HEK293 (cell line): ENCODE measurements at regions not wholly inside any gene's neighbourhood (a gene's known extent, or its start where the extent isn't known, plus 50 kb on each side); places are given as distances from the start of the nearest gene placed in this dataset.

Source experiments
- CTCF ChIA-PET: fragments of 350-600 bp; formaldehyde crosslinking; extraction: SDS; loops from one replicate; lab custom pipeline; 2021; ENCODE audit warnings: antibody characterized with exemption; lab: Yijun Ruan, JAX
- POLR2A ChIA-PET: fragments of 300-600 bp; formaldehyde crosslinking; extraction: SDS; loops from one replicate; lab custom pipeline; 2020; ENCODE audit warnings: antibody characterized with exemption, inconsistent platforms; lab: Yijun Ruan, JAX
- H3K27ac ChIP-seq: fragments of 200-500 bp; sonication (Bioruptor generic); 2 replicates; pipeline ENCODE4 v1.5.1; 2014; ENCODE audit warnings: low read depth, low read length, control low read depth, inconsistent platforms; ENCODE audit errors: extremely low read depth
- H3K36me3 ChIP-seq, 2 experiments: fragments of 200-500 bp in 1 of 2; sonication (Bioruptor generic) in 1 of 2; 1 replicate in 1 of 2; 2 replicates in 1 of 2; pipeline ENCODE4 v1.5.1; 2014 to 2017; ENCODE audit warnings: inconsistent platforms in 2 of 2, low read length in 2 of 2; ENCODE audit not compliant: control insufficient read depth in 2 of 2, insufficient read depth in 1 of 2
- H3K4me1 ChIP-seq: fragments of 200-500 bp; sonication (Bioruptor generic); 2 replicates; pipeline ENCODE4 v1.5.1; 2014; ENCODE audit warnings: mild to moderate bottlenecking, low read length, inconsistent platforms; ENCODE audit not compliant: control insufficient read depth, insufficient read depth
- H3K4me3 ChIP-seq: 2 replicates; pipeline ENCODE4 v1.5.1; 2011; ENCODE audit warnings: low read depth, mild to moderate bottlenecking, control low read depth, low read length, moderate library complexity
- H3K9me3 ChIP-seq: fragments of 200-500 bp; sonication (Bioruptor generic); 2 replicates; pipeline ENCODE4 v1.5.1; 2014; ENCODE audit warnings: low read depth, low read length, inconsistent platforms; ENCODE audit not compliant: control insufficient read depth, insufficient read depth
- KLF7 ChIP-seq: fragments of 450-650 bp; formaldehyde crosslinking; IDR thresholded peaks from 2 replicates; pipeline ENCODE4 v1.5.1; 2016; ENCODE audit warnings: missing biosample characterization, missing genetic modification characterization, borderline replicate concordance
- OVOL3 ChIP-seq: fragments of 450-650 bp; formaldehyde crosslinking; IDR thresholded peaks from 2 replicates; pipeline ENCODE4 v1.5.1; 2016; ENCODE audit warnings: missing biosample characterization, missing genetic modification characterization
- SCRT1 ChIP-seq: fragments of 450-650 bp; formaldehyde crosslinking; IDR thresholded peaks from 2 replicates; pipeline ENCODE4 v1.5.1; 2016; ENCODE audit warnings: missing biosample characterization, missing genetic modification characterization, borderline replicate concordance
- SP3 ChIP-seq: fragments of 450-650 bp; formaldehyde crosslinking; IDR thresholded peaks from 2 replicates; pipeline ENCODE4 v1.5.1; 2016; ENCODE audit warnings: missing biosample characterization, missing genetic modification characterization
- ZNF2 ChIP-seq: fragments of 450-650 bp; formaldehyde crosslinking; IDR thresholded peaks from 2 replicates; pipeline ENCODE4 v1.5.1; 2016; ENCODE audit warnings: missing biosample characterization, missing genetic modification characterization
- ZNF221 ChIP-seq: fragments of 450-650 bp; formaldehyde crosslinking; IDR thresholded peaks from 2 replicates; pipeline ENCODE4 v1.5.1; 2017; ENCODE audit warnings: missing biosample characterization, missing genetic modification characterization, borderline replicate concordance
- ZNF335 ChIP-seq: fragments of 450-650 bp; formaldehyde crosslinking; conservative IDR thresholded peaks from 2 replicates; pipeline ENCODE4 v1.5.1; 2016; ENCODE audit warnings: missing biosample characterization, missing genetic modification characterization
- ZNF521 ChIP-seq: fragments of 450-650 bp; formaldehyde crosslinking; IDR thresholded peaks from 2 replicates; pipeline ENCODE4 v1.5.1; 2017; ENCODE audit warnings: missing biosample characterization, mild to moderate bottlenecking, missing genetic modification characterization
- ZNF555 ChIP-seq: fragments of 450-650 bp; formaldehyde crosslinking; conservative IDR thresholded peaks from 2 replicates; pipeline ENCODE4 v1.5.1; 2017; ENCODE audit warnings: missing biosample characterization, mild to moderate bottlenecking, missing genetic modification characterization, inconsistent platforms
- ZNF600 ChIP-seq: fragments of 450-650 bp; formaldehyde crosslinking; IDR thresholded peaks from 2 replicates; pipeline ENCODE4 v1.5.1; 2016; ENCODE audit warnings: missing biosample characterization, missing genetic modification characterization
- ZNF610 ChIP-seq: fragments of 450-650 bp; formaldehyde crosslinking; IDR thresholded peaks from 2 replicates; pipeline ENCODE4 v1.5.1; 2016; ENCODE audit warnings: missing biosample characterization, missing genetic modification characterization, borderline replicate concordance
- ZNF670 ChIP-seq: fragments of 450-650 bp; formaldehyde crosslinking; IDR thresholded peaks from 2 replicates; pipeline ENCODE4 v1.5.1; 2016; ENCODE audit warnings: missing biosample characterization, missing genetic modification characterization, low read depth
- ZNF830 ChIP-seq: fragments of 450-650 bp; IDR thresholded peaks from 2 replicates; pipeline ENCODE4 v1.5.0; 2018; ENCODE audit warnings: missing biosample characterization, missing genetic modification characterization, low read depth, mild to moderate bottlenecking, moderate library complexity
- ZSCAN30 ChIP-seq: fragments of 450-650 bp; IDR thresholded peaks from 2 replicates; pipeline ENCODE4 v1.5.1; 2018; ENCODE audit warnings: missing biosample characterization, mild to moderate bottlenecking, missing genetic modification characterization, moderate library complexity
- TF ChIP-seq, protein P1 (sequence below): fragments of 450-650 bp; formaldehyde crosslinking; IDR thresholded peaks from 2 replicates; pipeline ENCODE4 v1.5.1; 2016; ENCODE audit warnings: missing biosample characterization, missing genetic modification characterization
- TF ChIP-seq, protein P2 (sequence below): fragments of 450-650 bp; formaldehyde crosslinking; IDR thresholded peaks from 2 replicates; pipeline ENCODE4 v1.5.1; 2017; ENCODE audit warnings: missing biosample characterization, missing genetic modification characterization
- TF ChIP-seq, protein P3 (sequence below): fragments of 450-650 bp; formaldehyde crosslinking; IDR thresholded peaks from 2 replicates; pipeline ENCODE4 v1.5.1; 2016; ENCODE audit warnings: missing biosample characterization, missing genetic modification characterization, borderline replicate concordance
- TF ChIP-seq, protein P4 (sequence below): fragments of 450-650 bp; formaldehyde crosslinking; conservative IDR thresholded peaks from 2 replicates; pipeline ENCODE4 v1.5.1; 2016; ENCODE audit warnings: low read depth, missing biosample characterization, missing genetic modification characterization
- TF ChIP-seq, protein P5 (sequence below): fragments of 450-650 bp; formaldehyde crosslinking; IDR thresholded peaks from 2 replicates; pipeline ENCODE4 v1.5.1; 2017; ENCODE audit warnings: missing biosample characterization, mild to moderate bottlenecking, missing genetic modification characterization, moderate library complexity

DNA sequence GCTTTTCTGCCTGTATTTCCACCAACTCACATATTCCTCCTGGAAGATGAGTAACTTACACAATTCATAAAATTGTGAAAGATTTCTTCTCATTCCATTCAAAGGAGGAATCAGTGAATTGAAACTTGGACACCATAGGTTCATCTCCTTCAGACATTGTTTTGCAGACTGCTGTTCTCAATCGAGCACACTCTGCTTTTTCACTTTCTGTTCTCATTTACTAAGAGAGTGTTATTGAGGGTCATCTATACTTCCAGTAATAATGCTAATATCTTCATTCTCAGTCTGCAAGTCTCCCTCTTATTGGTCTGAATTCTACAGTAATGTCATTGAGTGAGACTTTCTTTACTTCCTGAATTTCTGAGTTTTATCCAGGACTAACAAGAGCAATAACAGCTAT is 67.5 kb upstream of the FUT9 start:
- TF ChIP-seq ZNF670 (tag by site-specific recombination) (no peak), OVOL3 (no peak), ZNF521 (tag by site-specific recombination) (no peak), ZNF335 (no peak), ZNF830 (no peak), KLF7 (tag by site-specific recombination) (no peak), SP3 (tag by site-specific recombination) (no peak), ZNF610 (tag by site-specific recombination) (no peak), ZSCAN30 (no peak), ZNF2 (tag by site-specific recombination) (no peak), ZNF600 (no peak), SCRT1 (tag by site-specific recombination) (no peak), ZNF555 (no peak), ZNF221 (tag by site-specific recombination) (no peak)
- TF ChIP-seq, protein P1, sequence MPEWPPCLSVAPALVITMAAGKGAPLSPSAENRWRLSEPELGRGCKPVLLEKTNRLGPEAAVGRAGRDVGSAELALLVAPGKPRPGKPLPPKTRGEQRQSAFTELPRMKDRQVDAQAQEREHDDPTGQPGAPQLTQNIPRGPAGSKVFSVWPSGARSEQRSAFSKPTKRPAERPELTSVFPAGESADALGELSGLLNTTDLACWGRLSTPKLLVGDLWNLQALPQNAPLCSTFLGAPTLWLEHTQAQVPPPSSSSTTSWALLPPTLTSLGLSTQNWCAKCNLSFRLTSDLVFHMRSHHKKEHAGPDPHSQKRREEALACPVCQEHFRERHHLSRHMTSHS, result no peak
- TF ChIP-seq, protein P2, sequence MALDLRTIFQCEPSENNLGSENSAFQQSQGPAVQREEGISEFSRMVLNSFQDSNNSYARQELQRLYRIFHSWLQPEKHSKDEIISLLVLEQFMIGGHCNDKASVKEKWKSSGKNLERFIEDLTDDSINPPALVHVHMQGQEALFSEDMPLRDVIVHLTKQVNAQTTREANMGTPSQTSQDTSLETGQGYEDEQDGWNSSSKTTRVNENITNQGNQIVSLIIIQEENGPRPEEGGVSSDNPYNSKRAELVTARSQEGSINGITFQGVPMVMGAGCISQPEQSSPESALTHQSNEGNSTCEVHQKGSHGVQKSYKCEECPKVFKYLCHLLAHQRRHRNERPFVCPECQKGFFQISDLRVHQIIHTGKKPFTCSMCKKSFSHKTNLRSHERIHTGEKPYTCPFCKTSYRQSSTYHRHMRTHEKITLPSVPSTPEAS, result no peak
- TF ChIP-seq, protein P3, sequence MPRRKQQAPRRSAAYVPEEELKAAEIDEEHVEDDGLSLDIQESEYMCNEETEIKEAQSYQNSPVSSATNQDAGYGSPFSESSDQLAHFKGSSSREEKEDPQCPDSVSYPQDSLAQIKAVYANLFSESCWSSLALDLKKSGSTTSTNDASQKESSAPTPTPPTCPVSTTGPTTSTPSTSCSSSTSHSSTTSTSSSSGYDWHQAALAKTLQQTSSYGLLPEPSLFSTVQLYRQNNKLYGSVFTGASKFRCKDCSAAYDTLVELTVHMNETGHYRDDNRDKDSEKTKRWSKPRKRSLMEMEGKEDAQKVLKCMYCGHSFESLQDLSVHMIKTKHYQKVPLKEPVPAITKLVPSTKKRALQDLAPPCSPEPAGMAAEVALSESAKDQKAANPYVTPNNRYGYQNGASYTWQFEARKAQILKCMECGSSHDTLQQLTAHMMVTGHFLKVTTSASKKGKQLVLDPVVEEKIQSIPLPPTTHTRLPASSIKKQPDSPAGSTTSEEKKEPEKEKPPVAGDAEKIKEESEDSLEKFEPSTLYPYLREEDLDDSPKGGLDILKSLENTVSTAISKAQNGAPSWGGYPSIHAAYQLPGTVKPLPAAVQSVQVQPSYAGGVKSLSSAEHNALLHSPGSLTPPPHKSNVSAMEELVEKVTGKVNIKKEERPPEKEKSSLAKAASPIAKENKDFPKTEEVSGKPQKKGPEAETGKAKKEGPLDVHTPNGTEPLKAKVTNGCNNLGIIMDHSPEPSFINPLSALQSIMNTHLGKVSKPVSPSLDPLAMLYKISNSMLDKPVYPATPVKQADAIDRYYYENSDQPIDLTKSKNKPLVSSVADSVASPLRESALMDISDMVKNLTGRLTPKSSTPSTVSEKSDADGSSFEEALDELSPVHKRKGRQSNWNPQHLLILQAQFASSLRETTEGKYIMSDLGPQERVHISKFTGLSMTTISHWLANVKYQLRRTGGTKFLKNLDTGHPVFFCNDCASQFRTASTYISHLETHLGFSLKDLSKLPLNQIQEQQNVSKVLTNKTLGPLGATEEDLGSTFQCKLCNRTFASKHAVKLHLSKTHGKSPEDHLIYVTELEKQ (tag by site-specific recombination), result no peak
- TF ChIP-seq, protein P4, sequence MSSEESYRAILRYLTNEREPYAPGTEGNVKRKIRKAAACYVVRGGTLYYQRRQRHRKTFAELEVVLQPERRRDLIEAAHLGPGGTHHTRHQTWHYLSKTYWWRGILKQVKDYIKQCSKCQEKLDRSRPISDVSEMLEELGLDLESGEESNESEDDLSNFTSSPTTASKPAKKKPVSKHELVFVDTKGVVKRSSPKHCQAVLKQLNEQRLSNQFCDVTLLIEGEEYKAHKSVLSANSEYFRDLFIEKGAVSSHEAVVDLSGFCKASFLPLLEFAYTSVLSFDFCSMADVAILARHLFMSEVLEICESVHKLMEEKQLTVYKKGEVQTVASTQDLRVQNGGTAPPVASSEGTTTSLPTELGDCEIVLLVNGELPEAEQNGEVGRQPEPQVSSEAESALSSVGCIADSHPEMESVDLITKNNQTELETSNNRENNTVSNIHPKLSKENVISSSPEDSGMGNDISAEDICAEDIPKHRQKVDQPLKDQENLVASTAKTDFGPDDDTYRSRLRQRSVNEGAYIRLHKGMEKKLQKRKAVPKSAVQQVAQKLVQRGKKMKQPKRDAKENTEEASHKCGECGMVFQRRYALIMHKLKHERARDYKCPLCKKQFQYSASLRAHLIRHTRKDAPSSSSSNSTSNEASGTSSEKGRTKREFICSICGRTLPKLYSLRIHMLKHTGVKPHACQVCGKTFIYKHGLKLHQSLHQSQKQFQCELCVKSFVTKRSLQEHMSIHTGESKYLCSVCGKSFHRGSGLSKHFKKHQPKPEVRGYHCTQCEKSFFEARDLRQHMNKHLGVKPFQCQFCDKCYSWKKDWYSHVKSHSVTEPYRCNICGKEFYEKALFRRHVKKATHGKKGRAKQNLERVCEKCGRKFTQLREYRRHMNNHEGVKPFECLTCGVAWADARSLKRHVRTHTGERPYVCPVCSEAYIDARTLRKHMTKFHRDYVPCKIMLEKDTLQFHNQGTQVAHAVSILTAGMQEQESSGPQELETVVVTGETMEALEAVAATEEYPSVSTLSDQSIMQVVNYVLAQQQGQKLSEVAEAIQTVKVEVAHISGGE, result no peak
- TF ChIP-seq, protein P5, sequence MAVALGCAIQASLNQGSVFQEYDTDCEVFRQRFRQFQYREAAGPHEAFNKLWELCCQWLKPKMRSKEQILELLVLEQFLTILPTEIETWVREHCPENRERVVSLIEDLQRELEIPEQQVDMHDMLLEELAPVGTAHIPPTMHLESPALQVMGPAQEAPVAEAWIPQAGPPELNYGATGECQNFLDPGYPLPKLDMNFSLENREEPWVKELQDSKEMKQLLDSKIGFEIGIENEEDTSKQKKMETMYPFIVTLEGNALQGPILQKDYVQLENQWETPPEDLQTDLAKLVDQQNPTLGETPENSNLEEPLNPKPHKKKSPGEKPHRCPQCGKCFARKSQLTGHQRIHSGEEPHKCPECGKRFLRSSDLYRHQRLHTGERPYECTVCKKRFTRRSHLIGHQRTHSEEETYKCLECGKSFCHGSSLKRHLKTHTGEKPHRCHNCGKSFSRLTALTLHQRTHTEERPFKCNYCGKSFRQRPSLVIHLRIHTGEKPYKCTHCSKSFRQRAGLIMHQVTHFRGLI (tag by site-specific recombination), result no peak
- TF ChIP-seq, all 188 proteins: peak for 0
- H3K9me3 ChIP-seq, result no peaks in the 10 kb centered on the region
- H3K27ac ChIP-seq, result no peak overlapping the region
- H3K4me3 ChIP-seq, result no peak overlapping the region
- POLR2A ChIA-PET, result no interaction called here
- no peaks in the 10 kb centered on the region for H3K36me3 ChIP-seq
- CTCF ChIA-PET, result interaction anchor here (0.7 kb wide), 1 partner anchor 434 kb away, joined by 3 read pairs; no protein-coding TSS in a partner anchor
- no peaks in the 10 kb centered on the region for H3K4me1 ChIP-seq
